HUES64 (cell line): ENCODE measurements at regions not wholly inside any gene's neighbourhood (a gene's known extent, or its start where the extent isn't known, plus 50 kb on each side); places are given as distances from the start of the nearest gene placed in this dataset.
A peak's percentile ranks its signal among the peaks of the same experiment; 100 is the strongest.

Experiments
- H3K27ac ChIP-seq: 2 replicates; pipeline ENCODE4 v1.7.0; 2013; ENCODE audit warnings: low read depth, low read length, inconsistent platforms
- H3K27me3 ChIP-seq: 2 replicates; pipeline ENCODE4 v1.6.1; 2013; ENCODE audit warnings: mild to moderate bottlenecking, low read length; ENCODE audit not compliant: insufficient read depth
- H3K36me3 ChIP-seq: 2 replicates; pipeline ENCODE4 v1.6.1; 2013; ENCODE audit warnings: mild to moderate bottlenecking, low read length; ENCODE audit not compliant: insufficient read depth
- H3K4me1 ChIP-seq: 2 replicates; pipeline ENCODE4 v1.6.1; 2013; ENCODE audit warnings: mild to moderate bottlenecking, low read length, moderate library complexity; ENCODE audit not compliant: insufficient read depth
- H3K4me3 ChIP-seq: 2 replicates; pipeline ENCODE4 v1.5.1; 2013; ENCODE audit warnings: mild to moderate bottlenecking, low read length, moderate library complexity
- H3K9ac ChIP-seq: 2 replicates; pipeline ENCODE4 v1.6.1; 2013; ENCODE audit warnings: mild to moderate bottlenecking, low read depth, low read length
- H3K9me3 ChIP-seq: 2 replicates; pipeline ENCODE4 v1.6.1; 2013; ENCODE audit warnings: low read depth, low read length; ENCODE audit not compliant: insufficient read depth
- WGBS: fragments of 150-250, 120-280 bp; methylation state at CpG from one replicate; pipeline ENCODE4 v1.1.7; 2013; ENCODE audit warnings: missing lambda C conversion rate; 5-methylcytosine and 5-hydroxymethylcytosine counted together

DNA sequence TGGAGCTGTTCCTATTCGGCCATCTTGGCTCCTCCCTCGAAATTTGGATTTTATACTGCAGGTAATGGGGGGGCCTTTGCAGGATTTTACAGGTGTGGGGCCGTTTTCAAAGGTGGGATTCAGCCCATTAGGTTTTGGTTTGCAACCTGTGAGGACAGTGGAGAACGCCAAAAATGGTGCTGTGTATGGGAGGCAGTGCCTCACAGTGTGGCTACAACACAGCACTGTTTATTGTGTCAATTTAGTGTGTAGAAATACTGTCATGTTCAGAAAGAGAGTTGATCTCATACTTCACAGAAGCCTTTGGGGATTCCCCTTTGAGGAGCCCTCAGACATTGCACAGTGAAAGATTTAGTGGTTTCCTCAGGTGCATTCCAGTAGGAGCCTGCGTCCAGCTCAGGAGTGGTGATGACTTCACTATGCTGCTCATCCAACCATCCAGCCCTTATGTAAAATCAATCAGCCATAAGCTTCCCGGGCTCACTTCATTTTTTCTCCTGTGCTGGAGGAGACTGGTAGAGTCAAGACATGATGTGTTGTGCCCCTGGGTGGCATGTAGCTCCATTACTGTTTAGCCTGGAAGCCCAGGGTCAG, 92.7 kb upstream of the PRMT8 start:
- 77% methylated on average over 6 of the region's 6 CpGs for WGBS
- Histone ChIP-seq H3K9me3 (peaks cover 11% of the 10 kb centered on the region; the same call in 1 of the 2 replicates), H3K4me1 (no peaks in the 10 kb centered on the region), H3K27ac (no peak overlapping the region; the same call in 1 of the 2 replicates), H3K9ac (peak overlapping the region; percentile 68), H3K4me3 (peak overlapping the region; percentile 56), H3K27me3 (0 out of 2 replicates have a peak, but pooled peaks cover 4% of the 10 kb centered on the region), H3K36me3 (no peaks in the 10 kb centered on the region)

DNA sequence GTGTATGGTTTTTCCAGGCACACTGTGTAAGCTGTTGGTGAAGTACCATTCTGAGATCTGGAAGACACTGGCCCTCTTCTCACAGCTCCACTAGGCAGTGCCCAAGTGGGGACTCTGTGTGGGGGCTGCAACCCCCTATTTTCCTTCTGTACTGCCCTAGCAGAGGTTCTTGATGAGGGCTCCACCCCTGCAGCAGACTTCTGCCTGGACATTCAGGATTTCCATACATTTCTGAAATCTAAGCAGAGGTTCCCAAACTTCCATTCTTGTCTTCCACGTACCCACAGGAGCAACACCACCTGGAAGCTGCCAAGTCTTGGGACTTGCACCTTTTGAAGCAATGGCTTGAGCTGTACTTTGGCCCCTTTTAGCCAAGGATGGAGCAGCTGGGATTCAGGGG, 85.2 kb upstream of the PRMT8 start:
- Histone ChIP-seq H3K27me3 (no peaks in the 10 kb centered on the region), H3K9ac (no peak overlapping the region), H3K27ac (no peak overlapping the region), H3K36me3 (no peaks in the 10 kb centered on the region), H3K4me3 (no peak overlapping the region), H3K9me3 (peaks cover 34% of the 10 kb centered on the region), H3K4me1 (no peaks in the 10 kb centered on the region)
- WGBS: 96% methylated on average over 1 of the region's 1 CpG

DNA sequence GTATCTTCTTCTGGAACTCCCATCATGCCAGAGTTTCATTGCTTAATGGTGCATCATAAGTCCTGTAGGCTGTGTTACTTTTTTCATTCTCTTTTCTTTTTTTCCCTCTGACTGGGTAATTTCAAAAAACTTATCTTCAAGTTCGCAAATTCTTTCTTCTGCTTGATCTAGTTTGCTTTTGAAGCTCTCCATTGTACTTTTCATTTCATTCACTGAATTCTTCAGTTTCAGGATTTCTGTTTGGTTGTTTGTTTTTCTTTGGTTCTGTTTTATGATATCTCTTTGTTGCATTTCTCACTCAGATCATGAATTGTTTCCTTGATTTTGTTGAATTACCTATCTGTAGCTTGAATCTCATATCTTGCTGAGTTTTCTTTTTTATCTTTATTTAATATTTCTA, 83.3 kb upstream of the PRMT8 start:
- Histone ChIP-seq H3K9ac (no peak overlapping the region), H3K4me3 (no peak overlapping the region), H3K4me1 (no peaks in the 10 kb centered on the region), H3K27ac (no peak overlapping the region), H3K27me3 (no peaks in the 10 kb centered on the region), H3K36me3 (no peaks in the 10 kb centered on the region), H3K9me3 (peaks cover 34% of the 10 kb centered on the region)
- 100% methylated on average over 1 of the region's 1 CpG for WGBS

DNA sequence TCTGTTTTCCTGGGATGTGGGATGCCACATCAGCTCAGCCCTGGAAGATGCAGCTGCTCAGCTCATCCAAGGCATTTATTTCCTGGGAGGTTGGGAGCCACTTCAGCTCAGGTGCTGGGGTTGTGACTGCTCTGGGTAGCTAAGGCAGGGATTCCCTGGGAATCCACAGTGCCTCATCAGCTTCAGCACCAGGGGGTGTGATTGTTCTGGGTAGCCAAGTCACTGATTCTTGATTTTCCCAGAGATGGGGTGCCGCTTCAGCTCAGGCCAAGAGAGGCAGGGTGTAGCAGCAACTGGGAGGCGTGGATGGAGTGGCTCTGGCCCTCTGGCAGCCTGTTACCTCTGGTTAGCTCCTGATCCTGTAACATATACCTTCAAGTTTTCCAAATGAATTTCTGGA, 81.3 kb upstream of the PRMT8 start:
- WGBS: 95% methylated on average over 2 of the region's 2 CpGs
- peaks cover 26% of the 10 kb centered on the region for H3K9me3 ChIP-seq
- no peak overlapping the region for H3K4me3 ChIP-seq
- H3K27me3 ChIP-seq: no peaks in the 10 kb centered on the region
- no peak overlapping the region for H3K9ac ChIP-seq
- H3K4me1 ChIP-seq: no peaks in the 10 kb centered on the region
- H3K27ac ChIP-seq: no peak overlapping the region
- no peaks in the 10 kb centered on the region for H3K36me3 ChIP-seq

DNA sequence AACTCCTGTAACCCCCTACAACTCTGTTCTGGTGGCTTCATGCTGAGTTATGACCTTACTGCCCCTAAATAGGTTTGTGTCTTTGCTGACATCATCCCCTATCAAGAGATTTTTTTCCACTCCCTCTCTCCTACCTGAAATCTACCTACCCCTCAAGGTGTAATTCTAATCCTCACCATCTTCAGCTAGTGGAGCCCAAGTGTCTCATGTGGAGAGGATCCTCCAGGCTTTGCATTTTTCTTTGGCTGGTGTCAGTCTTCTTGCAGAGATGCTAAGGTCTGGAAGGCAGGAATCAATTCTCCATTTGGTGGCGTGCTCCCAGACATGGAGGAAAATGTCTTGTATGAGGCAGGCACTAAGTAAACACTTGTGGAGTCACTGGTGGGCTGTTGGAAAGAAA, 74.8 kb upstream of the PRMT8 start:
- no peak overlapping the region for H3K4me3 ChIP-seq
- peaks cover 8% of the 10 kb centered on the region for H3K4me1 ChIP-seq
- H3K9me3 ChIP-seq: no peaks in the 10 kb centered on the region
- H3K9ac ChIP-seq: no peak overlapping the region
- 88% methylated on average over 1 of the region's 1 CpG for WGBS
- peaks cover 15% of the 10 kb centered on the region for H3K27me3 ChIP-seq
- no peak overlapping the region for H3K27ac ChIP-seq
- no peaks in the 10 kb centered on the region for H3K36me3 ChIP-seq

DNA sequence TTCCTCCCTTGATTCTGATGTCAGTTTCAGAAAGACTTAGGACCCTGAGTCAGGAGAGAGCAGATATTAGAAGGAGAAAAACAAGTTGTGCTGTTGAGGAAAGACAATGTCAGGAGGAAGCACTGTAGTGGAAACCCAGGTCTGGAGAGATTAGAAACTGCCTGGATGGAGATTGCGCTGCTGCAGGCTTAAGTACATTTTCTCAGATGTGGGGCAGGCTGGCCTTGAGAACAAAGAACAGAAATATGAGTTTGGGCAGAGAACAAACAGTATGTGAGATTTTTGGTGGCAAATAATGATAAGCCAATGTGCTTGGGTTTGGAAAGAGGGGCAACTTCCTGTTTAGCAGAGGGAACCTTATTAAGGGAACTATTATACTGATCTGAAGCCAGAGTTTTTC, 74.3 kb upstream of the PRMT8 start:
- H3K27me3 ChIP-seq: peaks cover 19% of the 10 kb centered on the region
- H3K4me1 ChIP-seq: peaks cover 13% of the 10 kb centered on the region
- H3K9me3 ChIP-seq: no peaks in the 10 kb centered on the region
- H3K4me3 ChIP-seq: no peak overlapping the region
- no peaks in the 10 kb centered on the region for H3K36me3 ChIP-seq
- 96% methylated on average over 1 of the region's 1 CpG for WGBS
- no peak overlapping the region for H3K9ac ChIP-seq
- no peak overlapping the region for H3K27ac ChIP-seq

DNA sequence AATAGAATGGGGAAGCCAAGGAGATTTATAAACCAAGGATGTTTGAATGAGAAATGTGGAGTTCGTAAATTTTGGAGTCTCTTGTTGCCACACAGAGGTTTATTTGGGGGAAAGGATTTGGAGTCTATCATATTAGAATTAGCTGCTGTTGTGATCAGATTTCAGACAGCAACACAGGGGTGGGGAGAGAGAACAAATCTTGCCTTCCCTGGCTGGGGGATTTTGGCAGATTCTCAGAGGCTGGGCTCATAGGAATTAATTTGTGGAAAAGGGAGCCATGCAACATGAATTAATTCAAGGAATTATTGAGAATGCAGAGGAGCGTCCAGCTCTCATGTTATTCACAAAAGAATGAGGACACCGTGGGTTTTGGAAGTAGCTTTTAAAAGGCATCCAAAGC, 73.9 kb upstream of the PRMT8 start:
- WGBS: 89% methylated on average over 3 of the region's 3 CpGs
- H3K36me3 ChIP-seq: no peaks in the 10 kb centered on the region

DNA sequence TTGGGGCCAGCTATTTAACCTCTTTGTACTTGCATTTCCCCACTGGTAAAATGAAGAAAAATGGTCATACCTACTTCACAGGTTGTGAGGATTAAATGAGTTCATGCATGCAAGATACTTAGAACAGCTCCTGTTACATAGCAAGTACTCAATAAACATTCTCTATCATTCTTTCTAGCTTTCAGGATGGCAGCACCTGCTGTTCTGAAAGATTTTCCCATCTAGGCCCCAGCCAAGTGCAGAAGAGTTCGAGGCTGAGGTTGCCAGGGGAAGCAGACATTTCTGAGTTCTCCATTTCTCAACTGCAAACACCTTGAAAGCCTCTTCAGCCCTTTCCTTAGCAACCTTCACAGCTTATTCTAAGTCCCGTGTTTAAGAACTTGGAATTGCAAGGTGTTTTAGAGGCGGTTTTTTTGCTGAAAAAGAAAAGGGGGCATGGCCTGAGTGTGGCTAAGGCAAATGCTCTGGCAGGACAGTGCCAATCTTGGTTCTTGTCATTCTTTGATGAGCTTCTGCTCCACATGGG, 73.0 kb upstream of the PRMT8 start:
- Histone ChIP-seq H3K27ac (no peak overlapping the region), H3K27me3 (peaks cover 19% of the 10 kb centered on the region), H3K36me3 (no peaks in the 10 kb centered on the region), H3K4me3 (no peak overlapping the region), H3K4me1 (peaks cover 19% of the 10 kb centered on the region), H3K9ac (no peak overlapping the region), H3K9me3 (no peaks in the 10 kb centered on the region)
- WGBS: 95% methylated on average over 3 of the region's 3 CpGs

More for the DNA sequence above, 73.9 kb upstream of the PRMT8 start:
- H3K4me3 ChIP-seq: no peak overlapping the region
- H3K27me3 ChIP-seq: peaks cover 19% of the 10 kb centered on the region
- no peak overlapping the region for H3K27ac ChIP-seq
- H3K9me3 ChIP-seq: no peaks in the 10 kb centered on the region
- H3K4me1 ChIP-seq: peaks cover 17% of the 10 kb centered on the region
- no peak overlapping the region for H3K9ac ChIP-seq

DNA sequence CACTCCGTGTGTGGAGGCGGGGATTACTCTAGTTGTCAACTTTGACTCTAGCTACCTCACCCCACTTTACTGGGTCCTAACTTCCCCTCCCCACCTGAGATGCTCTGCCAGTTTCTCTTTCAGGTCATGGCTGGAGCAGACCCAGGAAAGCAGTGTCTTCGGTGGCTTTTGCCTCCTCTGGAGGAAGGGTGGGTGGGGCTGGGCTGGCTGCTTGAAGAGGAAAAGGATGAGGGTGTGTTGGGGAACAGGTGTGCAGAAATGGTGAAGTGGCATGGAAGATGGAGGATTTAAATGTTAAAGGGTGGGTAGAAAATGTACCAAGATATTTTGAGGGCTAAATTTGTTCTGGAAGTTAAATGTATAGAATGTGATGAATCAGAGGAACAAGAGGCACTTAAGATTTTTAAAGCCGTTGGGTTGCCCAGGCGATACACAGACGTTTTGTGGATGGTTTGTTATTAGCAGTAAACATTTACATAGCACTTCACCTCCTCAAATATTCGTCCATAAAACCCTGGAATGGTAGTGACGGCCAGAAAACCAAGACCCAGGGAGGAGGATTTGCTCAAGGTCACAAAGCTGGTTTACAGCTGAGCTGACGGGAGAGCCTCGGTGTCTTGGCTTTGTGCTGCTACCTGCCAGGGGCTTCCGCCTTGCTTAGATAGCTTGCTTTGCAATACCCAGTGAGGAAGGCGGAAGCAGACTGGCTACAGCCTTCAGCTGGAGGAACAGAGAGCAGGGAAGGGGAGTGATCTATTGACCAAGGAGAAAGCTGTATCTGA, 72.2 kb upstream of the PRMT8 start:
- no peak overlapping the region for H3K9ac ChIP-seq
- H3K27ac ChIP-seq: no peak overlapping the region
- H3K4me3 ChIP-seq: no peak overlapping the region
- H3K27me3 ChIP-seq: peaks cover 19% of the 10 kb centered on the region
- no peaks in the 10 kb centered on the region for H3K36me3 ChIP-seq
- H3K9me3 ChIP-seq: no peaks in the 10 kb centered on the region
- peaks cover 19% of the 10 kb centered on the region for H3K4me1 ChIP-seq
- 89% methylated on average over 10 of the region's 12 CpGs for WGBS

DNA sequence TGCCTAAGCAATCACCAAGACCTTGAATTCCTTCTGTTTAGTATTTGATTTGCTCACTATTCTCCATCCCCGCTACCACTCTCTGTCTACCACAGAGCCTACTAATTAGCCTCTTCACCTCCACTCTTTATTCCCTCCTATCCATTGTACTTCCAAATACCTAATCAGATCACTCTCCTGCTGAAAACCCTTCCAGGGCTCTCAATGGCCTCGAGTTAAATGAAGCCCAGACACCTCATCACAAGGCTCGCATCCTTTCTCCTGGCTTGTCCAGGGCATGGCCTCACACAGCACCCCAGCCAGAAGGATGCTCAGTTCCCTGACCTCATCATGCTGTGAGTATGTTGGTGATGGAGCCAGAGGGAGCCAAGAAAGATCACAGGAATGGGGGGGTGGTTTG, 71.4 kb upstream of the PRMT8 start:
- WGBS: 79% methylated on average over 3 of the region's 3 CpGs
- no peaks in the 10 kb centered on the region for H3K36me3 ChIP-seq
- no peak overlapping the region for H3K4me3 ChIP-seq
- H3K4me1 ChIP-seq: peaks cover 19% of the 10 kb centered on the region
- no peak overlapping the region for H3K27ac ChIP-seq
- H3K9ac ChIP-seq: no peak overlapping the region
- peaks cover 19% of the 10 kb centered on the region for H3K27me3 ChIP-seq
- H3K9me3 ChIP-seq: no peaks in the 10 kb centered on the region

DNA sequence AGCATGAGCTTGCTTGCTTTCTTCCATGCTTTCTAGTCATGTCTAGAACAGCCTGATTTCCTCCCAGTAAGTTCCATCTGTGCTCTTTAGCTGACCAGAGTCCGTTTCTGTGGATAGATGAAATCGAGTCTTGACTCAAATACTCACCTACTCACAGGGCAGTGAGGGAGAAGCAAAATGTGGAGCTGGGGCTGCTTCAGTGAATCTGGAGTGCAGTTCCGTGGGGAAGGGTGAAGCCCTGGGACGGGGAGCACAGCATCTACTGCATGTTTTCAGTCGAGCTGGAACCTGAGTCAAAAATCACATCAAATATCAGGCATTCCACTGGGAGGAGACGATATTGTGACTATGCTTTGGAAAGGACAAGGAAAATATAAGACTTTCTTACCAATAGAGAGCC, 70.3 kb upstream of the PRMT8 start:
- WGBS: 82% methylated on average over 5 of the region's 6 CpGs
- H3K9me3 ChIP-seq: no peaks in the 10 kb centered on the region

More for the DNA sequence above, 70.3 kb upstream of the PRMT8 start:
- no peak overlapping the region for H3K27ac ChIP-seq
- H3K36me3 ChIP-seq: no peaks in the 10 kb centered on the region
- no peak overlapping the region for H3K9ac ChIP-seq
- peaks cover 19% of the 10 kb centered on the region for H3K27me3 ChIP-seq
- no peak overlapping the region for H3K4me3 ChIP-seq
- H3K4me1 ChIP-seq: peaks cover 19% of the 10 kb centered on the region
